ENCODE measurements at regions not wholly inside any gene's neighbourhood (a gene's known extent, or its start where the extent isn't known, plus 50 kb on each side); places are given as distances from the start of the nearest gene placed in this dataset.

GRCh38 chr3:132822266-132822665 lies 100.1 kb upstream of the NPHP3 start:
- no peak for TF ChIP-seq CTCF (IDR thresholded peaks at IDR 0.05)
- Mint-ChIP-seq H3K4me3 (no peak overlapping the region), H3K27ac (no peak overlapping the region), H3K4me1 (no peaks in the 10 kb centered on the region), H3K36me3 (ENCODE audit: low read depth) (no peaks in the 10 kb centered on the region), H3K9me3 (peaks cover 4% of the 10 kb centered on the region), H3K27me3 (ENCODE audit: low read depth, poor library complexity) (peaks cover 6% of the 10 kb centered on the region)
- no peak for DNase-seq

GRCh38 chr3:132821314-132821713 lies 99.1 kb upstream of the NPHP3 start:
- peaks cover 10% of the 10 kb centered on the region for H3K27me3 Mint-ChIP-seq (ENCODE audit: low read depth, poor library complexity)
- H3K9me3 Mint-ChIP-seq: peaks cover under 1% of the 10 kb centered on the region
- no peak for TF ChIP-seq CTCF (IDR thresholded peaks at IDR 0.05)
- no peak overlapping the region for H3K4me3 Mint-ChIP-seq
- H3K36me3 Mint-ChIP-seq (ENCODE audit: low read depth): no peaks in the 10 kb centered on the region
- H3K27ac Mint-ChIP-seq: no peak overlapping the region
- no peak for DNase-seq
- H3K4me1 Mint-ChIP-seq: no peaks in the 10 kb centered on the region

- DNase-seq: no peak
- no peak for TF ChIP-seq CTCF (IDR thresholded peaks at IDR 0.05)
- Mint-ChIP-seq H3K36me3 (ENCODE audit: low read depth) (no peaks in the 10 kb centered on the region), H3K27me3 (ENCODE audit: low read depth, poor library complexity) (peaks cover 10% of the 10 kb centered on the region), H3K4me1 (no peaks in the 10 kb centered on the region), H3K4me3 (no peak overlapping the region), H3K9me3 (no peaks in the 10 kb centered on the region), H3K27ac (no peak overlapping the region)
These were observed 96.0 kb upstream of the NPHP3 start for GRCh38 chr3:132818251-132818650.

- Mint-ChIP-seq H3K9me3 (no peaks in the 10 kb centered on the region), H3K36me3 (ENCODE audit: low read depth) (no peaks in the 10 kb centered on the region), H3K4me1 (no peaks in the 10 kb centered on the region), H3K4me3 (no peak overlapping the region), H3K27me3 (ENCODE audit: low read depth, poor library complexity) (peaks cover 10% of the 10 kb centered on the region), H3K27ac (no peak overlapping the region)
- no peak for TF ChIP-seq CTCF (IDR thresholded peaks at IDR 0.05)
- DNase-seq: no peak
These were observed 95.5 kb upstream of the NPHP3 start for GRCh38 chr3:132817646-132818177.

GRCh38 chr3:132805071-132805470 lies 82.9 kb upstream of the NPHP3 start:
- no peak overlapping the region for H3K27ac Mint-ChIP-seq
- no peak for TF ChIP-seq CTCF (IDR thresholded peaks at IDR 0.05)
- no peak overlapping the region for H3K4me3 Mint-ChIP-seq
- H3K4me1 Mint-ChIP-seq: no peaks in the 10 kb centered on the region
- H3K27me3 Mint-ChIP-seq (ENCODE audit: low read depth, poor library complexity): peaks cover 11% of the 10 kb centered on the region
- DNase-seq: no peak
- H3K9me3 Mint-ChIP-seq: no peaks in the 10 kb centered on the region
- no peaks in the 10 kb centered on the region for H3K36me3 Mint-ChIP-seq (ENCODE audit: low read depth)

- Mint-ChIP-seq H3K27ac (no peak overlapping the region), H3K4me3 (no peak overlapping the region), H3K4me1 (no peaks in the 10 kb centered on the region), H3K36me3 (ENCODE audit: low read depth) (no peaks in the 10 kb centered on the region), H3K27me3 (ENCODE audit: low read depth, poor library complexity) (peaks cover 11% of the 10 kb centered on the region), H3K9me3 (no peaks in the 10 kb centered on the region)
- TF ChIP-seq CTCF (IDR thresholded peaks at IDR 0.05): no peak
- DNase-seq: no peak
These were observed 82.3 kb upstream of the NPHP3 start for GRCh38 chr3:132804498-132804897.
